NCI-H187 treated with DMSO at 0.1 percent for 48 hours (cell line): ENCODE measurements at regions not wholly inside any gene's neighbourhood (a gene's known extent, or its start where the extent isn't known, plus 50 kb on each side); places are given as distances from the start of the nearest gene placed in this dataset.
"Not testable (repeated sequence)": the region's sequence is repeated elsewhere in the genome, so short reads cannot be mapped to it uniquely, and the experiment has no call there.

Experiments
- DNase-seq: peaks from one replicate; lab custom pipeline; 2025; lab: John Stamatoyannopoulos, UW

GRCh38 chr18:39602131-39602530 lies 2036.5 kb upstream of the CELF4 start:
- no peak for DNase-seq

GRCh38 chr18:39600894-39601293 lies 2035.3 kb upstream of the CELF4 start:
- DNase-seq, result no peak

DNA sequence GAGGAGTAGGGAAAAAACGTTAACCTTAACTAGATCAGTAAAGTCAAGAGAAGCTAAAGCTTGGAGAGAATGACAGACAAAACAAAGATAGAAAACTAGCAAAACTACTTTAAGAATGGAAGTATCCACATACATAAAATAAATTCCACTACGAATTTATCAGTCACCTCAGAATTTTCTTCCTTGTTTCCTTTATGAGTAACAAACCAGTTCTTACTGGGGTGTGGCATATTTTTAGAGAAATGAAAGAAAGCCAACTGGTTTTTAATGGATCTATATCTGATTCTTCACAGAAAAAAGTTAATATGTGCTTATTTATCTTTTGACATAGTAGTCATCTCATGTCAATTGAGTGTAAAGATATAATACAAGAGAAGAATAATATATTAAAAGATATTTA lies 2033.7 kb upstream of the CELF4 start:
- DNase-seq, result no peak

DNA sequence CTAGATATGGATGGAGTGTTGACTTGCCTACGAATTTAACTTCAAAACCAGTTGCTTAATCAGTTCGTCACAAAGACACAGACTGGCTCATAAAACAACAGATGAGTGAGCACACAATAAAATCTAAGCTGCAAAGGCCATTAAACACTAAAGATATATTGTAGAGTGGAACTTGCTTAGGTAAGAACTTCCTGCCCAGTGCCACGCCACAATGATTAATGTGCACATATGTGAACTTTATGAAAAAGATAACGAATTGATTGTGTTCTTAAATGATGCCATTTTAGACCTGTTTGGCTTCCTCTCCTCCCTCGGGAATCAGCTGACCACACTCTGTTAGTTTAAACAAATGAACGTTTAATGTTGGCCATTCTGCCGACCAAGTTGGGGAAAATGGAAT lies 2031.3 kb upstream of the CELF4 start:
- no peak for DNase-seq

GRCh38 chr18:39596221-39596620 lies 2030.6 kb upstream of the CELF4 start:
- DNase-seq, result no peak

- no peak for DNase-seq
Observed at GRCh38 chr18:39594206-39594605, 2028.6 kb upstream of the CELF4 start.

GRCh38 chr18:39591649-39592048 lies 2026.1 kb upstream of the CELF4 start:
- no peak for DNase-seq

GRCh38 chr18:39589496-39589895 lies 2023.9 kb upstream of the CELF4 start:
- no peak for DNase-seq

DNA sequence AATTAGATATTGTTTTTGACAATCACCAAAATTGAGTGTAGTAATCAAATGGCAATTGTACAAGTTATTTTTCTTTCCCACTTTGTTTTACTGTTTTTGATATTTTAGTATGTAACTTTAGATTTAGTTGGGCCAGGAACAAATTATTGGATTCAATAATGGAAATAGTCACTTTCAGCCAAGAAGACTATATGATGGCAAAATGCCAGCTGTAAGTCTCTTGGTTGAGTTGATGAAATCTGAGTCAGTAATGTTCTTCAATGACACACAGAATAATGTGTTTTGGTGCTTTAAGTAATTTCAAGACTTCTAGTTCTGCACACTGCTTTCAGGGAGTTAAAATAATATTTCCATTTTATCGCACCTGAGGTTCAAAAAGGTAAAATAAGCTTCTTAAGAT lies 2022.0 kb upstream of the CELF4 start:
- DNase-seq, result no peak

GRCh38 chr18:39586741-39587140 lies 2021.1 kb upstream of the CELF4 start:
- DNase-seq, result no peak

- no peak for DNase-seq
Observed at GRCh38 chr18:39574897-39575296, 2009.3 kb upstream of the CELF4 start.

DNA sequence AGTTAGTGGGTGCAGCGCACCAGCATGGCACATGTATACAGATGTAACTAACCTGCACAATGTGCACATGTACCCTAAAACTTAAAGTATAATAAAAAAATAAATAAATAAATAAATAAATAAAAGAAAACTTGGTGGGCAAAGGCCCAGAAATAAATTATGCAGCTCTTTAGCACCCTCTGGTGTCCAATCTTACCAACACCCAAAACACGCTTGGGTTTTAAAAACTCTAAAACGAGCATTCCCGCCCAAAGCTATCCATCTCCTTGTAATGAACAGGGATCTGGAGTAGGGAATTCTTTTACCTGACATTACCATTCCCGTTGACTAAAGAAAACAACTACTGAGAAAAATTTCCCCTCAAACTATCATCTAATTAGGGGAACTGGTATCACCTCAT lies 2005.9 kb upstream of the CELF4 start:
- DNase-seq, result no peak

GRCh38 chr18:39565551-39566230 lies 2000.1 kb upstream of the CELF4 start:
- not testable (repeated sequence) for DNase-seq

- no peak for DNase-seq
Observed at GRCh38 chr18:39564716-39565115, 1999.1 kb upstream of the CELF4 start.

DNA sequence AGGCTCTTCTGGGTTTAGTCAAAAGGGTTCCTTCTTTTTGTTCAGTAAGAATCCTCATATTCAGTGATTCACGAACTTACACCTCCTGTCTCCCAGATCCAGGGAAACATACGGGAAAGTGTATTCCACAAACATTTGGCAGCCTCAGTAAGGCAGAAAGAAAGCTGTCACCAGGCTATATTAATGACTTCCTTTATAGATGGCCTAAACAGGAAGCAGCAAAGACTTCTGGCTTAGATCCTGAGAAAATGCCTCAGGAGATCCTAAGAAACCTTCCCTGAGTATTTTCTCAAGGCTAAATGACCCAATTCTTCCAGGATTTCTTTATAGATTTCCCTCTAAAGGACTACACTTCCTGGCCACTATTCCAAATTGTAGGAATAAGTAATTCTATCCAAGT lies 1995.5 kb upstream of the CELF4 start:
- DNase-seq, result no peak

DNA sequence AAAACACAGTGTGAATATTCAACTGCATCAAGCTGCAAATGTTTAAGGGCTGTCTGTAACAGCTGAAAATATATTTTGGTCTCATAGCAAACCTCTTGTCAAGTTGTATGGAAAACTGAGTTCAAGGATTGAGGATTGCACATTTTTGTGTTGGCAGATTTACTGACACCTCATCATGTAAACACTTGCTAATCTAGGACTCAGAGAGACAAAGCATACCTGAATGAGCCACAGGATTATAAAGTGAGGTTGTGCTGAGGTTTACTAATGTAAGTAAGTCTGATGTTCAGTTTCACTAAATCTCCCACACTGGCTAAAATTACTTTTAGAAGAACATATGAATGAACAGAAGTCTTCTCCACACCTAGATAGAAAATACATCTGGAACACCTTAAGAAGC lies 1993.1 kb upstream of the CELF4 start:
- DNase-seq, result no peak

DNA sequence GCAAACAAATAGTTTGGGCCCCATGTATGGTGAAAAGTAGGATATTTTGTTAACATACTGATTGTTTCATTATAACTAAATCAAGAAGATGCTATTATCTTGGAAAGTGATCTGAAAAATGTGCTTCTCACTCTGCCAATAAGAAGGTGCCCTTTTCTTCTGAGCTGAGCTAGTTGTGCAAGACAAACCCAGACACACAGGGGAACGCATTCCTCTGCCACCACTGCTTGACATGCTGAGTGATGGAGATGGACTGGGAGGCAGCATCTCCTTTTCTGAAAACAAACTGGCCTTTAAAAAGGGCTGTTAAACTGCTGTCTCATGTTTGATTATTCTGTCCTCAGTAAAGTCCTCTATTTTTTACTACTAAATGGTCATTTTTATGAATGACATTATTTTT lies 1989.9 kb upstream of the CELF4 start:
- DNase-seq, result no peak

GRCh38 chr18:39550701-39551100 lies 1985.1 kb upstream of the CELF4 start:
- no peak for DNase-seq

GRCh38 chr18:39549144-39549543 lies 1983.5 kb upstream of the CELF4 start:
- DNase-seq, result no peak

DNA sequence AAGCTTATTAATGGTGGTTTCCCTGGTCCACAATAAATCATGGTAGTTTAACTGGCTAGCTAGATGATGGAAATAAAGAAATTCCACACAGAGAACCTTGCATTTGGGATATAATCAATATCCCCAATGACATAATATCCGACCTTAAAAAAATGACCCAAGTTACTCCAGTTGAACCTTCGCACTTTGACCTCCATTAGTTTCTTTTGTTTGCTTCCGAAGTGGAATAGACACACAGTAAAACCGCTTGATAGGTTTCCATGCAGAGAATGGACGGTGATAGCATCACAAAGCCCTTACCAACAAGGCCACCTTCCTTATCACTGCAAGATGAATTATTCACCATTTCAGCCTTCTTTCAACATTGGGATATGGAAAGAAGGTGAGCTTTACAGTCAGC lies 1966.1 kb upstream of the CELF4 start:
- no peak for DNase-seq

- no peak for DNase-seq
Observed at GRCh38 chr18:39529358-39529757, 1963.8 kb upstream of the CELF4 start.

DNA sequence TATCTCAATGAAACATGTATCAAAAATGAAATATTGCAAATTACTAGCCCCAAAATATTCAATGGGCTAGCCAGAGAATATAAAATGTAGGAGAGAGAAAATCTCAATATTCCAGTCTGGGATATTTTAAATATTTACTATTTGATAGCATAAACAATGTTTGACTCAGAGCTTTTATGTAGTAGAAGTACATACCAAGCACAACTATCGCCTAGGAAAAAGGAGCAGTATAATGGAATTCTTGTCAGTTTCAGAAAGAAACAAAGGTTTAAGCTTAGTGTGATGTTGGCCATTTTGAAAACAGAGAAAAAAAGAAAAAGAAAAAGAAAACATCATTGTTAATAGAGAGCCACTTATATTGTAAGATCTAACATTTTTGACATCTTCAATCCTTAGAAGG lies 1961.9 kb upstream of the CELF4 start:
- no peak for DNase-seq

- no peak for DNase-seq
Observed at GRCh38 chr18:39524370-39524769, 1958.8 kb upstream of the CELF4 start.

GRCh38 chr18:39523281-39523680 lies 1957.7 kb upstream of the CELF4 start:
- no peak for DNase-seq

DNA sequence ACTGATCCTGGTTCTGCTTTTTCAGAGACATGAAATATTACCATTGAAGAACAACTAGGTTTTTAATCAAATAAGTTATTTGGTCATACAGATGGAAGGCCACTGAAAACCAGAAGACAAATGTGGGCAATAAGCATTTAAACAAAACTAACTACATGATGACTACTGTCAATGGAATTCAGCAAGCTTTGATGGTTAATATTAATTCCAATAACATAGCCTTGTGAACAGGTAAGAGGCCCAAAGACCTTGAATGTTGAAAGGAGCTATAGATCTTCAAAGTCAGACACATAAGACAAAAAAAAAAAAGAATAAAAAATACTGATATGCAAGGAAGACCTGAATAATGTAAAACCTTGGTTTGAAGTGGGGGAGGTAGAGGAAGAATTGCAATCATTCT lies 1955.6 kb upstream of the CELF4 start:
- no peak for DNase-seq
